HCT116 (cell line): ENCODE measurements at regions not wholly inside any gene's neighbourhood (a gene's known extent, or its start where the extent isn't known, plus 50 kb on each side); places are given as distances from the start of the nearest gene placed in this dataset.

ENCODE experiments used
- ATAC-seq: fragments of 200-7000 bp; cut with Tn5 transposase; 2 replicates; pipeline ENCODE4 v1.9.1; 2020; ENCODE audit warnings: mild to moderate bottlenecking, moderate library complexity
- BruUV-seq: library from RNA; stranded (reverse); fragments of 400-500 nt; replicated peaks from 2 replicates; lab custom pipeline; 2021; lab: Mats Ljungman, UMichigan
- CTCF ChIA-PET: fragments of 300-600 bp; sonication (Branson Sonifier 250); formaldehyde crosslinking; loops from one replicate; lab custom pipeline; 2021; ENCODE audit warnings: antibody characterized with exemption; lab: Charles Lee
- POLR2A ChIA-PET: fragments of 300-600, 350-600 bp; sonication (Branson Sonifier 250); formaldehyde crosslinking; loops from one replicate; lab custom pipeline; 2021; ENCODE audit warnings: antibody characterized with exemption; lab: Charles Lee
- RAD21 ChIA-PET, 2 experiments: fragments of 300-600 bp; sonication (Branson Sonifier 250); formaldehyde crosslinking; loops; one replicate each; lab custom pipeline; 2023; ENCODE audit warnings: low total read pairs in 2 of 2; ENCODE audit not compliant: uncharacterized antibody in 2 of 2, unreplicated experiment in 2 of 2, low non-redundant PET in 1 of 2; lab: Charles Lee
- DNase-seq: peaks from one replicate; pipeline ENCODE4 v3.0.0-alpha.2; 2010; ENCODE audit warnings: low read depth, low spot score
- H2AFZ ChIP-seq: fragments of 200-600 bp; shearing (Covaris generic), sonication (generic); 2 replicates; pipeline ENCODE4 v1.6.1; 2017; ENCODE audit warnings: low read depth, mixed run types, mixed read lengths, antibody characterized with exemption, low read length; ENCODE audit not compliant: poor library complexity, severe bottlenecking
- H3K27ac ChIP-seq: 2 replicates; pipeline ENCODE4 v1.5.1; 2012; ENCODE audit warnings: low read depth, low read length
- H3K27me3 ChIP-seq: fragments of 200-600 bp; sonication (generic); 2 replicates; pipeline ENCODE4 v1.6.1; 2016; ENCODE audit warnings: mixed run types, low read length, mixed read lengths; ENCODE audit not compliant: insufficient read depth
- H3K36me3 ChIP-seq, 2 experiments: fragments of 200-500 bp in 1 of 2; fragments of 200-600 bp in 1 of 2; sonication (Bioruptor generic) in 1 of 2; sonication (generic) in 1 of 2; 2 replicates each; pipeline versions ENCODE4 v1.5.1 to v1.6.1; 2014 to 2016; ENCODE audit warnings: low read length in 2 of 2, inconsistent platforms in 1 of 2, mixed read lengths in 1 of 2, mixed run types in 1 of 2; ENCODE audit not compliant: insufficient read depth in 2 of 2, control insufficient read depth in 1 of 2
- H3K4me1 ChIP-seq, 2 experiments: fragments of 200-600 bp in 1 of 2; sonication (generic) in 1 of 2; 2 replicates each; pipeline versions ENCODE4 v1.5.1 to v1.6.1; 2012 to 2017; ENCODE audit warnings: low read length in 2 of 2, inconsistent platforms in 1 of 2, mild to moderate bottlenecking in 1 of 2, mixed read lengths in 1 of 2, mixed run types in 1 of 2, moderate library complexity in 1 of 2; ENCODE audit not compliant: insufficient read depth in 2 of 2, control insufficient read depth in 1 of 2
- H3K4me2 ChIP-seq: fragments of 200-600 bp; sonication (generic); 2 replicates; pipeline ENCODE4 v1.6.1; 2017; ENCODE audit warnings: mixed run types, low read length, mixed read lengths
- H3K4me3 ChIP-seq, 2 experiments: fragments of 200-600 bp in 1 of 2; sonication (generic) in 1 of 2; replicated peaks in 1 of 2; 2 replicates each; pipeline ENCODE4 v1.5.1; 2011 to 2016; ENCODE audit warnings: low read length in 2 of 2, control low read depth in 1 of 2, low read depth in 1 of 2, mild to moderate bottlenecking in 1 of 2, mixed read lengths in 1 of 2, mixed run types in 1 of 2
- H3K79me2 ChIP-seq: fragments of 200-600 bp; sonication (generic); 2 replicates; pipeline ENCODE4 v1.6.1; 2017; ENCODE audit warnings: mild to moderate bottlenecking, mixed run types, low read length, moderate library complexity, mixed read lengths; ENCODE audit not compliant: insufficient read depth
- H3K9ac ChIP-seq: fragments of 200-600 bp; sonication (generic); 2 replicates; pipeline ENCODE4 v1.6.1; 2016; ENCODE audit warnings: low read length, mixed read lengths
- H3K9me2 ChIP-seq: fragments of 200-600 bp; sonication (generic), shearing (Covaris generic); 2 replicates; pipeline ENCODE4 v1.6.1; 2017; ENCODE audit warnings: mixed run types, mild to moderate bottlenecking, moderate library complexity; ENCODE audit not compliant: insufficient read depth
- H3K9me3 ChIP-seq, 2 experiments: fragments of 200-500 bp in 1 of 2; fragments of 200-600 bp in 1 of 2; sonication (Bioruptor generic) in 1 of 2; sonication (generic) in 1 of 2; 2 replicates each; pipeline ENCODE4 v1.6.1; 2014 to 2017; ENCODE audit warnings: low read length in 2 of 2, mixed read lengths in 2 of 2, inconsistent platforms in 1 of 2, low read depth in 1 of 2, mild to moderate bottlenecking in 1 of 2, mixed run types in 1 of 2, moderate library complexity in 1 of 2; ENCODE audit not compliant: control insufficient read depth in 1 of 2, insufficient read depth in 1 of 2
- H4K20me1 ChIP-seq: fragments of 200-600 bp; sonication (generic), shearing (Covaris generic); 2 replicates; pipeline ENCODE4 v1.6.1; 2017; ENCODE audit warnings: mixed run types, mild to moderate bottlenecking, moderate library complexity; ENCODE audit not compliant: insufficient read depth
- CBX3 ChIP-seq: IDR thresholded peaks from 2 replicates; pipeline ENCODE4 v1.6.1; 2012; ENCODE audit warnings: low read depth
- CTCF ChIP-seq, 3 experiments: fragments of 200-600 bp in 1 of 3; sonication (generic) in 1 of 3; IDR thresholded peaks in 2 of 3; conservative IDR thresholded peaks in 1 of 3; 2 replicates each; pipeline ENCODE4 v1.5.1; 2012 to 2017; ENCODE audit warnings: low read depth in 2 of 3, low read length in 2 of 3, antibody characterized with exemption in 1 of 3, borderline replicate concordance in 1 of 3, control low read depth in 1 of 3, mild to moderate bottlenecking in 1 of 3, mixed read lengths in 1 of 3, mixed run types in 1 of 3, moderate library complexity in 1 of 3; ENCODE audit not compliant: insufficient read depth in 1 of 3
- EGR1 ChIP-seq: IDR thresholded peaks from 2 replicates; pipeline ENCODE4 v1.6.1; 2012; ENCODE audit warnings: low read depth
- FOSL1 ChIP-seq: IDR thresholded peaks from 2 replicates; pipeline ENCODE4 v1.6.1; 2012; ENCODE audit warnings: low read depth
- JUND ChIP-seq: IDR thresholded peaks from 2 replicates; pipeline ENCODE4 v1.6.1; 2012
- POLR2A ChIP-seq: IDR thresholded peaks from 2 replicates; pipeline ENCODE4 v1.7.0; 2011; ENCODE audit warnings: borderline replicate concordance; ENCODE audit not compliant: insufficient read depth, insufficient read length; ENCODE audit errors: extremely low read depth
- POLR2AphosphoS5 ChIP-seq: IDR thresholded peaks from 2 replicates; pipeline ENCODE4 v1.6.1; 2011; ENCODE audit warnings: mild to moderate bottlenecking, low read depth, low read length, moderate library complexity
- SIN3A ChIP-seq: IDR thresholded peaks from 2 replicates; pipeline ENCODE4 v1.6.1; 2012; ENCODE audit warnings: low read depth
- SRF ChIP-seq: IDR thresholded peaks from 2 replicates; pipeline ENCODE4 v1.6.1; 2012; ENCODE audit warnings: low read depth
- TCF7L2 ChIP-seq: IDR thresholded peaks from 2 replicates; pipeline ENCODE4 v1.7.0; 2011; ENCODE audit warnings: borderline replicate concordance, inconsistent platforms; ENCODE audit not compliant: insufficient read depth, insufficient read length; ENCODE audit errors: extremely low read depth
- YY1 ChIP-seq: IDR thresholded peaks from 2 replicates; pipeline ENCODE4 v1.6.1; 2011; ENCODE audit warnings: low read length, low read depth, moderate library complexity, mild to moderate bottlenecking; ENCODE audit not compliant: insufficient replicate concordance; ENCODE audit errors: extremely low read depth
- ZFX ChIP-seq: fragments of 450-650 bp; IDR thresholded peaks from 2 replicates; pipeline ENCODE4 v1.6.1; 2017
- ZNF274 ChIP-seq: fragments of 200-500 bp; sonication (Bioruptor generic); IDR thresholded peaks from 2 replicates; pipeline ENCODE4 v1.6.1; 2014; ENCODE audit warnings: mild to moderate bottlenecking, low read depth, low read length, inconsistent platforms
- intact Hi-C: fragments of 100-400 bp; cut with micrococcal nuclease; formaldehyde crosslinking; loops from 2 replicates; pipeline ENCODE4 v1.10.0; 2022

GRCh38 chr20:40542065-40542464, 147.0 kb downstream of the MAFB start:
- ChIA-PET RAD21 (no interaction called here), CTCF (no interaction called here), POLR2A (no interaction called here)
- Histone ChIP-seq H3K27ac (no peak overlapping the region), H2AFZ (no peak overlapping the region), H3K36me3 (no peaks in the 10 kb centered on the region), H3K79me2 (no peaks in the 10 kb centered on the region), H3K27me3 (peaks cover 38% of the 10 kb centered on the region), H4K20me1 (no peaks in the 10 kb centered on the region), H3K4me2 (no peak overlapping the region), H3K4me3 (no peak overlapping the region), H3K4me1 (no peaks in the 10 kb centered on the region), H3K9me2 (no peaks in the 10 kb centered on the region), H3K9me3 (no peaks in the 10 kb centered on the region), H3K9ac (no peak overlapping the region)
- no TSS peak for BruUV-seq
- ATAC-seq, result no peak
- intact Hi-C loops, result no loop called here
- no peak for DNase-seq
- no peak for TF ChIP-seq SIN3A
- TF ChIP-seq ZFX, result no peak
- no peak for TF ChIP-seq CBX3
- no peak for TF ChIP-seq YY1
- TF ChIP-seq TCF7L2, result no peak
- no peak for TF ChIP-seq POLR2A
- TF ChIP-seq ZNF274, result no peak
- TF ChIP-seq POLR2AphosphoS5, result no peak
- no peak for TF ChIP-seq FOSL1
- no peak for TF ChIP-seq CTCF (IDR thresholded peaks at IDR 0.05 in 2 of 3, conservative IDR thresholded peaks at IDR 0.05 in 1 of 3; ENCODE audit: borderline replicate concordance in 1 of 3, insufficient read depth in 1 of 3, low read depth in 2 of 3, low read length in 2 of 3)
- TF ChIP-seq JUND, result no peak
- no peak for TF ChIP-seq SRF
- no peak for TF ChIP-seq EGR1
